PC-3 (cell line): ENCODE measurements at regions not wholly inside any gene's neighbourhood (a gene's known extent, or its start where the extent isn't known, plus 50 kb on each side); places are given as distances from the start of the nearest gene placed in this dataset.

Experiments used
- ATAC-seq: fragments of 200-7000 bp; cut with Tn5 transposase; 2 replicates; pipeline ENCODE4 v1.9.1; 2020; ENCODE audit warnings: mild to moderate bottlenecking, moderate library complexity
- BruUV-seq: library from RNA; stranded (reverse); fragments of 400-500 nt; replicated peaks from 2 replicates; lab custom pipeline; 2021; lab: Mats Ljungman, UMichigan
- CTCF ChIA-PET: fragments of 300-600 bp; sonication (Branson Sonifier 250); formaldehyde crosslinking; loops from one replicate; lab custom pipeline; 2022; ENCODE audit warnings: antibody characterized with exemption; lab: Charles Lee
- POLR2A ChIA-PET: fragments of 300-600 bp; sonication (Branson Sonifier 250); formaldehyde crosslinking; loops from one replicate; lab custom pipeline; 2022; ENCODE audit warnings: antibody characterized with exemption; ENCODE audit not compliant: unreplicated experiment; lab: Charles Lee
- DNase-seq: peaks from one replicate; pipeline ENCODE4 v3.0.0-alpha.2; 2015
- H2AFZ ChIP-seq: fragments of 300-600 bp; sonication (generic); 2 replicates; pipeline ENCODE4 v1.6.0; 2016; ENCODE audit warnings: antibody characterized with exemption, low read length
- H3F3A ChIP-seq: fragments of 300-600 bp; sonication (generic); one replicate; pipeline ENCODE4 v1.6.0; 2017; ENCODE audit warnings: antibody characterized with exemption, low read length, control low read depth, mild to moderate bottlenecking; ENCODE audit not compliant: unreplicated experiment
- H3K27ac ChIP-seq: fragments of 300-600 bp; sonication (generic); 2 replicates; pipeline ENCODE4 v1.5.1; 2016; ENCODE audit warnings: mild to moderate bottlenecking, low read length
- H3K27me3 ChIP-seq: fragments of 300-600 bp; sonication (generic); 2 replicates; pipeline ENCODE4 v1.6.1; 2016; ENCODE audit warnings: low read length, mixed read lengths
- H3K36me3 ChIP-seq: fragments of 300-600 bp; sonication (generic); 2 replicates; pipeline ENCODE4 v1.6.1; 2016; ENCODE audit warnings: low read depth, mixed run types, low read length, mixed read lengths
- H3K4me1 ChIP-seq: fragments of 300-600 bp; sonication (generic); 2 replicates; pipeline ENCODE4 v1.5.1; 2016; ENCODE audit warnings: low read length; ENCODE audit not compliant: insufficient read depth
- H3K4me2 ChIP-seq: fragments of 300-600 bp; sonication (generic); 2 replicates; pipeline ENCODE4 v1.6.0; 2016; ENCODE audit warnings: low read length
- H3K4me3 ChIP-seq: fragments of 300-600 bp; sonication (generic); 2 replicates; pipeline ENCODE4 v1.5.1; 2016; ENCODE audit warnings: mild to moderate bottlenecking, low read length, mixed read lengths
- H3K79me2 ChIP-seq: fragments of 300-600 bp; sonication (generic); 2 replicates; pipeline ENCODE4 v1.6.1; 2017; ENCODE audit warnings: low read length, mixed read lengths
- H3K9ac ChIP-seq: fragments of 300-600 bp; sonication (generic); 2 replicates; pipeline ENCODE4 v1.6.0; 2016; ENCODE audit warnings: mild to moderate bottlenecking, low read length
- H3K9me2 ChIP-seq: fragments of 300-600 bp; sonication (generic); replicated peaks from 2 replicates; pipeline ENCODE4 v1.6.1; 2016; ENCODE audit warnings: mixed run types, low read length, mixed read lengths
- H3K9me3 ChIP-seq: fragments of 300-600 bp; sonication (generic); 2 replicates; pipeline ENCODE4 v1.6.1; 2016; ENCODE audit warnings: low read length, mixed read lengths
- H4K20me1 ChIP-seq: fragments of 300-600 bp; sonication (generic); 2 replicates; pipeline ENCODE4 v1.6.1; 2016; ENCODE audit warnings: low read length, mixed read lengths
- CTCF ChIP-seq: fragments of 300-600 bp; sonication (generic); conservative IDR thresholded peaks from 2 replicates; pipeline ENCODE4 v1.5.1; 2017; ENCODE audit warnings: antibody characterized with exemption, low read depth, mild to moderate bottlenecking, low read length
- EZH2 ChIP-seq: fragments of 300-600 bp; sonication (generic); IDR thresholded peaks from one replicate; pipeline ENCODE4 v1.6.1; 2017; ENCODE audit warnings: antibody characterized with exemption, mild to moderate bottlenecking, low read length; ENCODE audit not compliant: unreplicated experiment
- EZH2phosphoT487 ChIP-seq: fragments of 300-600 bp; sonication (generic); IDR thresholded peaks from 2 replicates; pipeline ENCODE4 v1.6.1; 2018; ENCODE audit warnings: mild to moderate bottlenecking, antibody characterized with exemption, low read length, borderline replicate concordance
- intact Hi-C: fragments of 100-400 bp; cut with micrococcal nuclease; formaldehyde crosslinking; loops from 2 replicates; pipeline ENCODE4 v1.9.0; 2023

- no peaks in the 10 kb centered on the region for H3K79me2 ChIP-seq
- no peak for ATAC-seq
- CTCF ChIA-PET: no interaction called here
- H3K27me3 ChIP-seq: peaks cover 78% of the 10 kb centered on the region
- no peak overlapping the region for H3K27ac ChIP-seq
- no peak for DNase-seq
- no peaks in the 10 kb centered on the region for H3K4me1 ChIP-seq
- BruUV-seq: no TSS peak
- TF ChIP-seq EZH2phosphoT487 (no peak), EZH2 (no peak), CTCF (no peak)
- POLR2A ChIA-PET: no interaction called here
- H3K9me3 ChIP-seq: no peaks in the 10 kb centered on the region
- H3K4me2 ChIP-seq: no peak overlapping the region
- H2AFZ ChIP-seq: no peak overlapping the region
- H3K9me2 ChIP-seq: no peaks in the 10 kb centered on the region
- H4K20me1 ChIP-seq: no peaks in the 10 kb centered on the region
- no peak overlapping the region for H3K9ac ChIP-seq
- H3K36me3 ChIP-seq: no peaks in the 10 kb centered on the region
- H3K4me3 ChIP-seq: no peak overlapping the region
- intact Hi-C loops: no loop called here
- H3F3A ChIP-seq: no peaks in the 10 kb centered on the region
Observed at GRCh38 chr18:78688249-78688648, 291.4 kb upstream of the SALL3 start.

GRCh38 chr18:78688916-78689315, 290.7 kb upstream of the SALL3 start:
- Histone ChIP-seq H3K27me3 (peaks cover 72% of the 10 kb centered on the region), H3K4me2 (no peak overlapping the region), H3K4me1 (no peaks in the 10 kb centered on the region), H4K20me1 (no peaks in the 10 kb centered on the region), H3K4me3 (no peak overlapping the region), H3K27ac (no peak overlapping the region), H2AFZ (no peak overlapping the region), H3F3A (no peaks in the 10 kb centered on the region), H3K9me2 (no peaks in the 10 kb centered on the region), H3K9ac (no peak overlapping the region), H3K36me3 (no peaks in the 10 kb centered on the region), H3K9me3 (no peaks in the 10 kb centered on the region), H3K79me2 (no peaks in the 10 kb centered on the region)
- TF ChIP-seq EZH2 (no peak), EZH2phosphoT487 (no peak), CTCF (no peak)
- CTCF ChIA-PET: no interaction called here
- intact Hi-C loops: no loop called here
- POLR2A ChIA-PET: no interaction called here
- ATAC-seq: no peak
- no TSS peak for BruUV-seq
- no peak for DNase-seq

- no peak overlapping the region for H3K9ac ChIP-seq
- ATAC-seq: no peak
- H2AFZ ChIP-seq: no peak overlapping the region
- intact Hi-C loops: no loop called here
- CTCF ChIA-PET: no interaction called here
- H3K27me3 ChIP-seq: peaks cover 65% of the 10 kb centered on the region
- no peak for TF ChIP-seq CTCF
- no peak for TF ChIP-seq EZH2
- no peak for TF ChIP-seq EZH2phosphoT487
- H3F3A ChIP-seq: no peaks in the 10 kb centered on the region
- no peaks in the 10 kb centered on the region for H3K9me2 ChIP-seq
- no peak overlapping the region for H3K4me3 ChIP-seq
- no peak overlapping the region for H3K4me2 ChIP-seq
- H3K36me3 ChIP-seq: no peaks in the 10 kb centered on the region
- H3K27ac ChIP-seq: no peak overlapping the region
- no TSS peak for BruUV-seq
- no peaks in the 10 kb centered on the region for H3K79me2 ChIP-seq
- H3K9me3 ChIP-seq: no peaks in the 10 kb centered on the region
- POLR2A ChIA-PET: no interaction called here
- no peaks in the 10 kb centered on the region for H4K20me1 ChIP-seq
- no peaks in the 10 kb centered on the region for H3K4me1 ChIP-seq
- no peak for DNase-seq
Observed at GRCh38 chr18:78689606-78690005, 290.0 kb upstream of the SALL3 start.
